ENCODE measurements at regions not wholly inside any gene's neighbourhood (a gene's known extent, or its start where the extent isn't known, plus 50 kb on each side); places are given as distances from the start of the nearest gene placed in this dataset.

DNA sequence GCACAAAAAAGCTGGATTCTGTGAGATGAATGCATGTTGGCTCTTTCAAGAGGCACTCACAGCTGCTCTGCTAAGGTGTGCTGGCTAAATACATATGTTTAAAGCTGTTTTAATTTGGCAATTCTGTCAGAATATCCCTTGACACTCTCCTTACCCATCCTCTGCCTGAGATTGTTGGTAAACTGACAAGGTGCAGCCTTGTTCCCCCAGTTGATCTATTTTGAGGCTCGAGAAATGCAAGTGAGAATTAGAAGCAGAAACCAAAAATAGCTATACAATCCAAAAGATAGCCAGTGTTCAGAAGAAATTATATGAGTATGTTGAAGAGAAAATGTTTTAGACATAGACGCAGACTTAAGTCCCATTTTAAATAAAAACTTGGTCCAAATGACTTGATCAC, 971.7 kb upstream of the GYPC start:
- intact Hi-C loops (cut with DNase I; ENCODE audit: low total_unique reads), result loop anchor here (5.0 kb wide), 1 partner anchor 293 kb away; no protein-coding TSS in a partner anchor
- H3K27ac ChIP-seq, result no peak overlapping the region
- TF ChIP-seq POLR2A (IDR thresholded peaks at IDR 0.05), result no peak
- no peak for TF ChIP-seq POLR2AphosphoS5 (IDR thresholded peaks at IDR 0.05)
- TF ChIP-seq, protein P1, sequence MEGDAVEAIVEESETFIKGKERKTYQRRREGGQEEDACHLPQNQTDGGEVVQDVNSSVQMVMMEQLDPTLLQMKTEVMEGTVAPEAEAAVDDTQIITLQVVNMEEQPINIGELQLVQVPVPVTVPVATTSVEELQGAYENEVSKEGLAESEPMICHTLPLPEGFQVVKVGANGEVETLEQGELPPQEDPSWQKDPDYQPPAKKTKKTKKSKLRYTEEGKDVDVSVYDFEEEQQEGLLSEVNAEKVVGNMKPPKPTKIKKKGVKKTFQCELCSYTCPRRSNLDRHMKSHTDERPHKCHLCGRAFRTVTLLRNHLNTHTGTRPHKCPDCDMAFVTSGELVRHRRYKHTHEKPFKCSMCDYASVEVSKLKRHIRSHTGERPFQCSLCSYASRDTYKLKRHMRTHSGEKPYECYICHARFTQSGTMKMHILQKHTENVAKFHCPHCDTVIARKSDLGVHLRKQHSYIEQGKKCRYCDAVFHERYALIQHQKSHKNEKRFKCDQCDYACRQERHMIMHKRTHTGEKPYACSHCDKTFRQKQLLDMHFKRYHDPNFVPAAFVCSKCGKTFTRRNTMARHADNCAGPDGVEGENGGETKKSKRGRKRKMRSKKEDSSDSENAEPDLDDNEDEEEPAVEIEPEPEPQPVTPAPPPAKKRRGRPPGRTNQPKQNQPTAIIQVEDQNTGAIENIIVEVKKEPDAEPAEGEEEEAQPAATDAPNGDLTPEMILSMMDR (IDR thresholded peaks at IDR 0.05), result no peak
- no peak for DNase-seq (ENCODE audit: low spot score in 2 of 2)
- H3K4me1 ChIP-seq, result no peaks in the 10 kb centered on the region
- no peaks in the 10 kb centered on the region for H3K27me3 ChIP-seq
- no peak overlapping the region for H3K4me3 ChIP-seq
- no peaks in the 10 kb centered on the region for H3K36me3 ChIP-seq
- no peaks in the 10 kb centered on the region for H3K9me3 ChIP-seq

DNA sequence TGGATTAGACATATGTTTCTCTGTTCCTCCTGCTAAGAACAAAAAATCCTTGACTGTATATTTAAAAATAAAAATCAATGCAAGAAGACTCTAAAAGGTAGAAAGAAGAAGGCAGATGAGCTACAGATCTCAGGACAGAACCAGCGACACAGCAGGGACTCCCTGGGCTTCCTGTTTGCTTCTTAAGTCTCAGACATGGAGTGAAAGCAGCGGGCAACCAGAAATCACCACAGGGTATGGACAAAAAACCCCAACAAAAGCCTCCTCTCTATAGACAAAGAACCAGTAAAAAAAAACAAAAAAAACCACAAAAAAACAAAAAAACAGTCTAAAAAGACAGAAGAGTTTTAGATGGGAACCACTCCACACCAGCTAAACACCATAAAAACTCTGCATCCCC, 971.0 kb upstream of the GYPC start:
- Histone ChIP-seq H3K27ac (no peak overlapping the region), H3K36me3 (no peaks in the 10 kb centered on the region), H3K4me1 (no peaks in the 10 kb centered on the region), H3K4me3 (no peak overlapping the region), H3K27me3 (no peaks in the 10 kb centered on the region), H3K9me3 (no peaks in the 10 kb centered on the region)
- DNase-seq (ENCODE audit: low spot score in 2 of 2), result no peak
- intact Hi-C loops (cut with DNase I; ENCODE audit: low total_unique reads), result loop anchor here (5.0 kb wide), 1 partner anchor 292 kb away; no protein-coding TSS in a partner anchor
- TF ChIP-seq POLR2AphosphoS5 (IDR thresholded peaks at IDR 0.05) (no peak), POLR2A (IDR thresholded peaks at IDR 0.05) (no peak)
- TF ChIP-seq, protein P1 (IDR thresholded peaks at IDR 0.05), result no peak

DNA sequence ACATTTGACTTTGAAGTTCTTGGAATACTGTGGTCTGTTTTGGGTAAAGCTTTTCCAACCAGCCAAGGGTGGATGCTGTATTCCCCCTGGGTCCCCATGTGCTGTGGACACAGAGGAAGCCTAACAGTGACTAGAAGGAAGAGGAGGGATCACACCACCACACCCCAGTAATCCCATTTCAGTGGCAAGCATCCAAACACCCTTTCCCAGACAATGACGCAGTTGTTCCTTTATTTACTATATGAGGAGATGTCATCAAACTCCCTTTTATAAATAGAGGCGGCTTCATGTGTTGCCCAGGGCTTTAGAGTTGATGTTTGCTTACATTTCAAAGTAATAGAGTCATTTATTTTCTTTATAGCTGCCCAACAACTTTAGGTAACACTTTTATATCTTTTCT, 959.4 kb upstream of the GYPC start:
- Histone ChIP-seq H3K4me1 (no peaks in the 10 kb centered on the region), H3K27ac (peak overlapping the region; percentile 32 to 55), H3K9me3 (no peaks in the 10 kb centered on the region), H3K36me3 (no peaks in the 10 kb centered on the region), H3K27me3 (no peaks in the 10 kb centered on the region), H3K4me3 (no peak overlapping the region)
- DNase-seq (ENCODE audit: low spot score in 2 of 2), result peak; percentile 40 to 59
- intact Hi-C loops (cut with DNase I; ENCODE audit: low total_unique reads), result no loop called here
- TF ChIP-seq POLR2AphosphoS5 (IDR thresholded peaks at IDR 0.05), result no peak

DNA sequence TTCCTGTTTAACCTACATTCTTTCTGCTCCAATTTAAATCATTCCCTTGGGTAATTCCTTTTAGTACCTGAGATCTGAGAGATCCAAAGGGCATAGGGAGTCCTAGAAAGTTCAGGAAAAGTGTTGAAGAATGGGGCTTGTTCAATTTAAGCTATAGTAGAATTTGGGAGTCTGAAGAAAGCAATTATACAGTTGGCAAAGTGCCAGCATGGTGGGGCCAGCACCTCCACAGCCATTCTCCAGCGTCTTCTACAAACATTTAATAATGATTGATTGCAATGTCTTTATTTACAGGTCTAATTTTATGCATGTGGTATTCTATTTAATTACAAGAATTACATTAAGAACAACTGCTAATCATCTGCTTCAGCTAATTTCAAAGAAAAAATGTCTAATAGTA, 957.7 kb upstream of the GYPC start:
- H3K27me3 ChIP-seq, result no peaks in the 10 kb centered on the region
- no peak for DNase-seq (ENCODE audit: low spot score in 2 of 2)
- no peaks in the 10 kb centered on the region for H3K9me3 ChIP-seq
- no peak overlapping the region for H3K4me3 ChIP-seq
- H3K27ac ChIP-seq, result no peak overlapping the region
- H3K4me1 ChIP-seq, result no peaks in the 10 kb centered on the region
- TF ChIP-seq POLR2A (IDR thresholded peaks at IDR 0.05) (no peak), POLR2AphosphoS5 (IDR thresholded peaks at IDR 0.05) (no peak)
- TF ChIP-seq, protein P1 (IDR thresholded peaks at IDR 0.05), result no peak
- no peaks in the 10 kb centered on the region for H3K36me3 ChIP-seq
- intact Hi-C loops (cut with DNase I; ENCODE audit: low total_unique reads), result no loop called here

DNA sequence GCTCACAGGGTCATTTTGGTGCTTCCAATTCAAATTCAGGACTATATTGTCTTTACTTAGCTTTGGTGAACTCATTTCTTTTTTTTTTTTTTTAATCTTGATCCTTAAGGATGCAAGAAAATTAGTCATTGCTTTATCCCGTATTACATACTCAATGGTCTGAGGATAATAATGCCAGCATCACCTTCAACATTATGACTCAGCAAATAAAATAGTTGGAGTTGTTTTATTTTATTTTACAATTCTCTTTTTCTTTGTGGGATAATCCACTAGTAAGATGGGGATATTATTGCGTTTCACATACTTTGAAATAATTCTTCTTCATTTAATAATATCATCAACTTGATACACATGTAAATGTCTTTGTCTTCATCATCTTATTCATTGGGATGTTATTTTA, 954.9 kb upstream of the GYPC start:
- intact Hi-C loops (cut with DNase I; ENCODE audit: low total_unique reads), result no loop called here
- Histone ChIP-seq H3K27me3 (no peaks in the 10 kb centered on the region), H3K36me3 (no peaks in the 10 kb centered on the region), H3K9me3 (no peaks in the 10 kb centered on the region), H3K4me1 (no peaks in the 10 kb centered on the region), H3K27ac (no peak overlapping the region), H3K4me3 (no peak overlapping the region)
- DNase-seq (ENCODE audit: low spot score in 2 of 2), result no peak
- TF ChIP-seq, protein P1 (IDR thresholded peaks at IDR 0.05), result no peak
- TF ChIP-seq POLR2AphosphoS5 (IDR thresholded peaks at IDR 0.05) (no peak), POLR2A (IDR thresholded peaks at IDR 0.05) (no peak)

DNA sequence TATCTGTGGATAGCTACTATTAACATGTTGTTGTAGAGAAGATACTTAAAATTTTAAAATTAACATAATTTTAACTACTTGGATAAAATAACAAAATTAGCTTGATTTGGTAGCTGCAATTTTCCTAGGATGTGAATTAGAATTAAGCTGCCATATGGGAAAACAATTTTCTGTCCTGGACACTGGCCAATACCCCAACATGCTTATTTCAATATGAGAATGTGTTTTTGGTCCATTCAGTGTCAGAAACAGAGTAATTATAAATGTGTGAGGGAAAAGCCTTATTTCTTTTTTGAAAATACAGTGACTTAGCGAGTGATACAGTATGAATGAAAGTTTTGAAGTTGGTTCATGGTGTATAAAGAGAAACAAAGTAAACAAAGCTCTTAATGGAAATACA, 948.3 kb upstream of the GYPC start:
- no peaks in the 10 kb centered on the region for H3K36me3 ChIP-seq
- H3K4me3 ChIP-seq, result no peak overlapping the region
- H3K27ac ChIP-seq, result no peak overlapping the region
- no peak for DNase-seq (ENCODE audit: low spot score in 2 of 2)
- H3K9me3 ChIP-seq, result no peaks in the 10 kb centered on the region
- intact Hi-C loops (cut with DNase I; ENCODE audit: low total_unique reads), result no loop called here
- no peak for TF ChIP-seq POLR2A (IDR thresholded peaks at IDR 0.05)
- TF ChIP-seq POLR2AphosphoS5 (IDR thresholded peaks at IDR 0.05), result no peak
- TF ChIP-seq, protein P1 (IDR thresholded peaks at IDR 0.05), result no peak
- H3K27me3 ChIP-seq, result no peaks in the 10 kb centered on the region
- H3K4me1 ChIP-seq, result no peaks in the 10 kb centered on the region
